Liver (tissue), 8 donors: ENCODE measurements at regions not wholly inside any gene's neighbourhood (a gene's known extent, or its start where the extent isn't known, plus 50 kb on each side); places are given as distances from the start of the nearest gene placed in this dataset.

Experiments used
- DNase-seq: peaks from one replicate; pipeline ENCODE4 v3.0.0-alpha.2; 2017; ENCODE audit warnings: low spot score
- H3K27ac ChIP-seq, 2 donors: one replicate each; pipeline ENCODE4 v1.7.0; 2013; ENCODE audit warnings: inconsistent platforms in 2 of 2, low read length in 2 of 2, control low read depth in 1 of 2, low read depth in 1 of 2, mild to moderate bottlenecking in 1 of 2
- H3K27me3 ChIP-seq, 4 donors: one replicate each; pipeline versions ENCODE4 v1.6.1 to v1.7.0; 2013; ENCODE audit warnings: low read length in 3 of 4, inconsistent platforms in 1 of 4, mild to moderate bottlenecking in 1 of 4, moderate library complexity in 1 of 4; ENCODE audit not compliant: control insufficient read depth in 4 of 4, insufficient read depth in 4 of 4
- H3K36me3 ChIP-seq, 4 donors: one replicate each; pipeline versions ENCODE4 v1.6.1 to v1.7.0; 2013; ENCODE audit warnings: low read length in 3 of 4, mild to moderate bottlenecking in 3 of 4, low read depth in 1 of 4, moderate library complexity in 1 of 4; ENCODE audit not compliant: control insufficient read depth in 4 of 4, insufficient read depth in 3 of 4
- H3K4me1 ChIP-seq, 4 donors: one replicate each; pipeline versions ENCODE4 v1.6.1 to v1.7.0; 2013; ENCODE audit warnings: low read length in 3 of 4, mild to moderate bottlenecking in 3 of 4, moderate library complexity in 1 of 4; ENCODE audit not compliant: control insufficient read depth in 4 of 4, insufficient read depth in 4 of 4
- H3K4me3 ChIP-seq, 3 donors: one replicate each; pipeline versions ENCODE4 v1.6.1 to v1.7.0; 2013; ENCODE audit warnings: low read length in 3 of 3, control low read depth in 1 of 3, low read depth in 1 of 3, mild to moderate bottlenecking in 1 of 3
- H3K9ac ChIP-seq, 2 donors: one replicate each; pipeline ENCODE4 v1.7.0; 2013; ENCODE audit warnings: low read length in 2 of 2, mild to moderate bottlenecking in 2 of 2, moderate library complexity in 2 of 2, control low read depth in 1 of 2, low read depth in 1 of 2
- H3K9me3 ChIP-seq, 4 donors: one replicate each; pipeline versions ENCODE4 v1.6.1 to v1.7.0; 2013; ENCODE audit warnings: low read length in 3 of 4; ENCODE audit not compliant: control insufficient read depth in 4 of 4
- ATF3 ChIP-seq: IDR thresholded peaks from 2 replicates; pipeline ENCODE4 v1.6.1; 2016; ENCODE audit warnings: antibody characterized with exemption
- CTCF ChIP-seq: fragments of 150-350 bp; IDR thresholded peaks from 2 replicates; pipeline ENCODE4 v1.5.1; 2017; ENCODE audit warnings: improper control_type of control experiment, low read depth, low read length; ENCODE audit not compliant: missing input control
- EGR1 ChIP-seq, 2 donors: IDR thresholded peaks; 2 replicates each; pipeline ENCODE4 v1.6.1; 2016 to 2018; ENCODE audit warnings: antibody characterized with exemption in 2 of 2, low read depth in 2 of 2
- FOXA1 ChIP-seq: IDR thresholded peaks from 2 replicates; pipeline ENCODE4 v1.6.1; 2016; ENCODE audit warnings: antibody characterized with exemption
- GABPA ChIP-seq, 2 donors: IDR thresholded peaks in 1 of 2; conservative IDR thresholded peaks in 1 of 2; 2 replicates each; pipeline ENCODE4 v1.6.1; 2016; ENCODE audit warnings: antibody characterized with exemption in 2 of 2, mild to moderate bottlenecking in 1 of 2, moderate library complexity in 1 of 2
- HNF4A ChIP-seq, 2 donors: conservative IDR thresholded peaks; 2 replicates each; pipeline ENCODE4 v1.6.1; 2016; ENCODE audit warnings: antibody characterized with exemption in 2 of 2, mild to moderate bottlenecking in 2 of 2
- HNF4G ChIP-seq: IDR thresholded peaks from 2 replicates; pipeline ENCODE4 v1.6.1; 2016; ENCODE audit warnings: antibody characterized with exemption
- MAX ChIP-seq: IDR thresholded peaks from 2 replicates; pipeline ENCODE4 v1.6.1; 2016; ENCODE audit warnings: antibody characterized with exemption
- NR2F2 ChIP-seq: IDR thresholded peaks from 2 replicates; pipeline ENCODE4 v1.6.1; 2016; ENCODE audit warnings: antibody characterized with exemption
- RAD21 ChIP-seq, 2 donors: IDR thresholded peaks; 2 replicates each; pipeline ENCODE4 v1.6.1; 2016; ENCODE audit warnings: antibody characterized with exemption in 2 of 2, mild to moderate bottlenecking in 2 of 2
- REST ChIP-seq: IDR thresholded peaks from 2 replicates; pipeline ENCODE4 v1.6.1; 2016; ENCODE audit warnings: antibody characterized with exemption, mild to moderate bottlenecking
- RXRA ChIP-seq, 2 donors: IDR thresholded peaks; 2 replicates each; pipeline ENCODE4 v1.6.1; 2017 to 2018; ENCODE audit warnings: antibody characterized with exemption in 2 of 2, mild to moderate bottlenecking in 1 of 2
- TAF1 ChIP-seq: conservative IDR thresholded peaks from 2 replicates; pipeline ENCODE4 v1.6.1; 2016; ENCODE audit warnings: antibody characterized with exemption, mild to moderate bottlenecking
- WGBS: extraction: QIAGEN DNeasy Blood & Tissue Kit; methylation state at CpG from one replicate; pipeline ENCODE4 v1.1.7; 2013; 5-methylcytosine and 5-hydroxymethylcytosine counted together
- donor health status: healthy.
- donor health status: healthy.
- donor health status: healthy.
- donor health status: healthy.
- donor health status: healthy.

- 76% methylated on average over 2 of the region's 2 CpGs for WGBS
- TF ChIP-seq HNF4A (conservative IDR thresholded peaks at IDR 0.05) (no peak), RAD21 (IDR thresholded peaks at IDR 0.05) (no peak), REST (no peak), HNF4G (no peak), FOXA1 (no peak), MAX (no peak), CTCF (no peak), RXRA (IDR thresholded peaks at IDR 0.05) (no peak), GABPA (IDR thresholded peaks at IDR 0.05 in 1 of 2, conservative IDR thresholded peaks at IDR 0.05 in 1 of 2) (no peak), EGR1 (IDR thresholded peaks at IDR 0.05; ENCODE audit: low read depth in 2 of 2) (no peak), TAF1 (no peak)
- no peak for DNase-seq
These were observed 343.1 kb downstream of the FSCB start for GRCh38 chr14:44163946-44164345.

GRCh38 chr14:44162197-44162596, 344.9 kb downstream of the FSCB start:
- Histone ChIP-seq H3K36me3 (no peaks in the 10 kb centered on the region), H3K4me3 (no peak overlapping the region), H3K9me3 (no peaks in the 10 kb centered on the region), H3K27me3 (no peaks in the 10 kb centered on the region), H3K4me1 (no peaks in the 10 kb centered on the region), H3K9ac (no peak overlapping the region), H3K27ac (no peak overlapping the region)
- no peak for TF ChIP-seq FOXA1
- no peak for TF ChIP-seq HNF4G
- TF ChIP-seq GABPA (IDR thresholded peaks at IDR 0.05 in 1 of 2, conservative IDR thresholded peaks at IDR 0.05 in 1 of 2): no peak
- no peak for TF ChIP-seq ATF3
- DNase-seq: no peak
- 87% methylated on average over 5 of the region's 5 CpGs for WGBS

More at GRCh38 chr14:44163946-44164345, 343.1 kb downstream of the FSCB start:
- no peak overlapping the region for H3K4me3 ChIP-seq
- no peaks in the 10 kb centered on the region for H3K9me3 ChIP-seq
- no peaks in the 10 kb centered on the region for H3K36me3 ChIP-seq
- H3K27me3 ChIP-seq: no peaks in the 10 kb centered on the region
- H3K4me1 ChIP-seq: no peaks in the 10 kb centered on the region
- H3K27ac ChIP-seq: no peak overlapping the region
- no peak overlapping the region for H3K9ac ChIP-seq

DNA sequence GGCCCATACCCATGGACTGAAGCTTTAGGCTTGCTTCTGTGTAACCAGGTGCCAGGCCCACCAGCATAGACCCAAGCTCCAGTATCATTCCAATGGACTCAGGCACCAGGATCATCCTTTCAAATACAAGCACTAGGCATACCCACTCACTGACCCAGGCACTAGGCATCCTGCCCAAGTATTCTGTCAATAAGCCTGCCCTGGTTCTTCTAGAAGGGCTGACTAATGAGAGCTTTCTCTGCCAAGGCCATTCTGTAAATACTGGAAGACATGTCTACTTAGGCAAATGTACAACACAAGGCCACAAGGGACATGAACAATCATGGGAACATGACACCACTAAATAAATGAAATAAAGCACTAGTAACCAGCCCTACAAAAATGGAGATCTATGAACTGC, 352.2 kb downstream of the FSCB start:
- Histone ChIP-seq H3K36me3 (no peaks in the 10 kb centered on the region), H3K4me1 (no peaks in the 10 kb centered on the region), H3K9ac (no peak overlapping the region), H3K27ac (no peak overlapping the region), H3K9me3 (no peaks in the 10 kb centered on the region), H3K27me3 (no peaks in the 10 kb centered on the region), H3K4me3 (no peak overlapping the region)
- DNase-seq: no peak
- TF ChIP-seq EGR1 (IDR thresholded peaks at IDR 0.05; ENCODE audit: low read depth in 2 of 2) (no peak), NR2F2 (no peak)
